ENCODE measurements at regions not wholly inside any gene's neighbourhood (a gene's known extent, or its start where the extent isn't known, plus 50 kb on each side); places are given as distances from the start of the nearest gene placed in this dataset.

DNA sequence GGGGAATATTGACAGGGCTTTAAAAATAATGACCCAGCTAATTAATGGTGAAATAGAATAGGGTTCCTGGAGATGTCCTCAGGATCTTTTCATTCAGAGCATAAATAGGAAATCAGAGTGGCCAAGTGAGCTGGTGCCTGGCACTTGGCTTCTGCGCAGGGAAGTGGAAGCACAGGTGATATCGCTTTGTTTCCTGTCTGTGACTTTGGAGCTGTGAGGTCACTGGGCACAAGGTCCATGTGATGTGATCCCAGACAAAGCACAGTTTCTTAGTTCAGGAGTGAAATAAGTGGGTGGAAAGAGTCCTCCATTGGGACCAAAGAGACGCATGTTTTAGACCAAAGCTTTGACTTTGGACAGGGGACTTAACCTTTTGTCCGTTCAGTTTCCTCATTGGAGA, 338.3 kb downstream of the CYRIA start:
- DNase-seq, result no peak

DNA sequence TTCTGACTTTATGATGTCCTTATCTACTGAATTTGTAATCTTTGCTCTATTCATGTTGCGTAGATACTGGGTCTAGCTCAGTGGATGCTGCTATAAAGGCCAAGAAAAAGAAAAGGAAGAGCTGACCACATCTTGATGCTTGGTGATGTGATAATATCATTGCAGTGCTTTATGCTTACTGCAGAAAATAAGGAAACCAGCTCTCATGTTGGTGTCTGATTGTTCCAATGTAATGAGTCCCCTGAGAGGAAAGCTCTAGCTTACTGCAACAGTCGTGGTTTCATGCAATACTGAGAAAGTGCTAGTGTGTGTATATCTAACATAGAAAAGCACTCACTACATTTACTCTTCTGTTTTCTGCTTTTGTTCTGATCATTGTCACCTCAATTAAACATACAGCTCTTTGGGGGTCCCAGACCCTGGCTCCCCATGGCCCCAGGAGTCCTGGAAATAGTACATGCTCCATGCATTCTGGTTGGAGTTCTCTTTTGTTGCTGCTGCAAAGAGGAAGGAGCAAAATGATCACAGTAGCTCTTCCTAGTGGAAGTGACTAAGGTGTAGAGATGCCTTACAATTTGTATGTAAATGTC, 338.8 kb downstream of the CYRIA start:
- no peak for DNase-seq

GRCh38 chr2:16325976-16326510, 339.6 kb downstream of the CYRIA start:
- no peak for DNase-seq

DNA sequence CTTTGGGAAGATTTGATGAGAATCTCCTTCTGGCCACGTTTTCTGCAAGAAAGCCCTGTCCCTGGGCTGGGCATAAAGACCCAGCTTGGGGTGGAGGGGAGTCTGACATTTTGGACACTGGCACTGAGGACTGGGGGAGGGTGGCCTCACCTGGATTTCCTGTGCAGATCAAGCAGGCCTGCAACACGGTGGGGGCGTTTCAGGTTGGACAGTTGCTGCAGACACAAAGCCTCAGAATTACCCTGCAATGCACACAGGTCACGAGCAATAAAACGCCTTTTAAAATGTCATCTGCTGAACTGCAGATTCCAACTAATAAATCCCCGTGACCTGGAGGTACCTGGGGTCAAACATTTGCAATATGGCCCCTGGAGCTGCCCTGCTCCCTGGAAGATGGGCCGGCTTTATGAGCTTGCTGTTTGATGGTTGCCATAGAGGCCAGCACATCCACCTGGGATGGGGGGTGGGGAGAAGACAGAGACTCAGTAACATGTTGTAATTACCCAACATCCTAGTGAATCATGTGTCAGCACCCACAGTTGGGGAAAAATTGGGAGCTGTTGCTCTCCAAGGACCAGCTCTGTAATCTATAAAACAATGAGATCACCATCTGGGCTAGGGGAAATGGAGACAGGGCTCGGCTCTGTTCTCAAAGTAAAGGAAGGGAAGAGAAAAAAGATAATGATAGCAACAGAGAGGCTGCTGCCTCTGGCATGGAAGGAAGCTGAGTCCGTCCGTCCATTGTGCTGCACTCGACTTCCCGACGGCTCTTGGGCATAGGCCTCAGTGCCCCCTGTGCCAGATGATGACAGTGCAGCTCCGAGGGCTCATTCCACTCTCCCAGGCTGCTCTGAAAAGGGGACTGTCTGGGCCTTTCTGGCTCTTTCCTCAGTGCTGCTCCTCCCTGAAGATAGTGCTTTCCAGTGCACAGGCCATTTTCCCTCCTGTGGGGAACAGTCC, 340.3 kb downstream of the CYRIA start:
- no peak for DNase-seq

DNA sequence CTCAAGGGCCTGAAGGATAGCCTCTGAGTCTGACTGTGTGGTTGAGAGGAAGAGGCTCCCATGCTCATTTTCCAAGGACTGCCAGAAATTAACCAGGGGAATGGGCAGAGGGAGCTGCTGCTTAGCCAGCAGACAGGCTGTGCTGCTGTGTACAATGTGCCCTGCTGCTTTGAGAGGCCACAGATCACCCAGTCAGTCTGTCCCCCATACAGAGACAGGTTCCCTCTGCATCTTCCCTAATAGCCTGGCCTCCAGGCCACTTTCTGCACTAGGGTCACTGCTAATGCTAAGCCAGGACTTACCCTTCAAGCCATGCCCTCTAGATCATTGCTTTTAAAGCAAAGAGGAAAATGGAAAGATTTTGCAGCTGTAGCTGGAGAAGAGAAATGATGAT, 341.1 kb downstream of the CYRIA start:
- DNase-seq, result no peak

- DNase-seq, result no peak
Observed at GRCh38 chr2:16323551-16324543, 341.8 kb downstream of the CYRIA start.

DNA sequence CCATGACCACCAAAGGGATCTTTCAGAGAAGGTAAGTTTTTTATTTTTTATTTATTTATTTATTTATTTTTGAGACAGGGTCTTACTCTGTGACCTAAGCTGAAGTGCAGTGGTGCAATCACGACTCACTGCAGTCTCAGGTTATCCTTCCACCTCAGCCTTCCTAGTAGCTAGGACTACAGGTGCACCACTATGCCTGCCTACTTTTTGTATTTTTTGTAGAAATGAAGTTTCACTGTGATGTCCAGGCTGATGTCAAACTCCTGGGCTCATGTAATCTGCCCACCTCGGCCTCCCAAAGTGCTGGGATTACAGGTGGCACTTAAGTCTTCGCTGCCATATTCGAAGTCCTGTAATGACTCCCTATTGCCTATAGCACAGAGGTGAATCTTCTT, 342.5 kb downstream of the CYRIA start:
- DNase-seq, result no peak

DNA sequence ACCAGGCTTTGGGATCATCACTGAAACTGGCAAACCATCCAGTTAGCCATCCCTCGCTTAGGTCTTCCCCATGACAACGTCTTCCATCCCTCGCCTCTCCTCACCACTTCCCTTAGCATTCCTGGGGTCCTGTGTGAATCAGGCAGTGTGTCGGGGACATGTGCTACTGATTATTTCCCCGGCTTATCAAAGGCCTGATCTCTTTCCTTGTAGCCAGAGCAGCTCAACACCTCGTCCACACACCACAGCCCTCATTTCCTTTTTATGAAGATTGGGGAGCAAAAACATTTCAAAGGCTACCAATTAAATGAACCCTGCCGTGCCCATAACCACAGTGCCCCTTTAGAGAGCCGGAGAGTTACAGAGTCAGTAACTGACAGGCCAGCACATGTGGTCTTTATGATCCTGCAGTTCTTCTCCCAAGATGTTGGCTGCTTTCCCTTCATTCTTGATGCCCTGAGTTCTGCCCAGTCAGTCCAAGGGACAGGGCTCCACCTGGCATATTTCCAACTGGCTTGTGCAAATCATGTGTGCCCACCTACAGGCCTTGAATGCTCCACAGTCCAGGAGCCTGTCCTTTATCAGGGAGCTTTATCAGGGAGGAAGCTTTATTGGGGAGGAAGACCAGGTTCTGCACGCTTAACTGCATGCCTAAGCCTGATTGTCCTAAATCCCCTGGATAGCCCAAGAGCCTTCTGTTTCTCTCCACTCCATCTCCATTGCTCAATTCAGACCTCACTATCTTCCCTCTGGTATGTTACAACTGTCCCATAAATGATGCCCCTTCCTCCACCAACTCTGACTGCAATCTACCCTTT, 343.1 kb downstream of the CYRIA start:
- no peak for DNase-seq

GRCh38 chr2:16321872-16322271, 343.8 kb downstream of the CYRIA start:
- DNase-seq, result no peak

DNA sequence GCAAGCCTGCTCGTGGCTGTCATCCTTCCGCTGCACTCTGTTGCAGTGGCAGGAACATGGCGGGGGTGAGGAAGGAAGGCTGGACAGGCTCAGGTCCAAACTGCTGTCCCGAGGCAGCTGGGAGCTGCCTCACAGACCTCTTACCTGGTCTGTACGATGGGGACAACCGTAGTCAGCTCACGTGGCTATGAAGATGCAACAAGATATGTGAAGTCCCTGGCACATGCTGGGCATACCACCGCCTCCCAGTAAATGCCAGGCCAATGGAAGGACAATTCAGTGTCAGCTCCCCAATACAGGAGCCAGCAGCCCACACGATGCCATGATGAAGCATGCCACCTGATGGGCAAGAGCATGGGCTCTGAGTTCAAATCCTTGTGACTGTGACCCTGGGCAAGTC, 344.4 kb downstream of the CYRIA start:
- no peak for DNase-seq

DNA sequence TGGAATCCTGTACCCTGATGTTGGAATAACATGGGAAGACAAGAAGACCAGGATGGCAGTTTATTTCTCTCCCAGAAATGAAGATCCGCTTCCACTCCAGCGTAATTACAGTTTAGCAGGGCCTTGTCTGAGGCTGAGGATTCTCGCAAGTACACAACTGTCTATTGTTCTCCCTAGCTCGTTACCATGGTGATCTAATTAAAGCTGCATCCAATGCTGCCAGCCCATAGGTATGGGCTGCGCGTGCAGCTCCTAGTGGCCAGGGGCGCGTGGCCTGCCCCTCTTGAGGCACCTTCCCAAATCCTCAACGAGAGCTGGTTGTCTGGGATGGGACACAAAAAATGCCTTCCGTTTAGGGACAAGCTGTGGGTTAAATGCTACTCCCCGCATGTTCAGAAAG, 344.9 kb downstream of the CYRIA start:
- no peak for DNase-seq

DNA sequence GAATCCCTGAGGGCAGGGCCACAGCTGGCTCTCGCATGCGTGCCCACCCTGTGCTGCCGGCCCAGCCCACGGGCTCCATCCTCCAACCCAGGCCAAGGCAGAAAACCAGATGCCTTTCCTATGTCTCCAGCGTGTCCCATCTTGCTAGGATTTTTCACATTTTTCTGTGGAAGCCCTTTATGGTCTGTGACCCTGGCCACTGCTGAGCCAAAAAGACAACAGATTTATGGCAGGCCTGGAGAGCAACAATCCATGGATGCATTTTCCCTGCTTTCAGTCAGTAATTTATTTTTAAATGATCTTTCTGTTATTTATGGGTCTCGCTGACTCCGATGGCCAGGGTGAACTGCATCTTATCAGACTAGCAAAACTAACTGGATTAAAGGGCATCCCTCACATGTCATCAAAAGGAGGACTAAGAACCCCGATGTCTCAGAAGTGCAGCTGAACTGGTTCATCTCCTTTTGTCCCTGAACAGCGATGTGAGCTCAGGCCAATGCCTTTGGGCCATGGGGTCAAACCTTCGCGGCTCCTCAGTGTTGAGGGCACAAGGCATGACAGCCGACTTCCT, 346.0 kb downstream of the CYRIA start:
- no peak for DNase-seq

DNA sequence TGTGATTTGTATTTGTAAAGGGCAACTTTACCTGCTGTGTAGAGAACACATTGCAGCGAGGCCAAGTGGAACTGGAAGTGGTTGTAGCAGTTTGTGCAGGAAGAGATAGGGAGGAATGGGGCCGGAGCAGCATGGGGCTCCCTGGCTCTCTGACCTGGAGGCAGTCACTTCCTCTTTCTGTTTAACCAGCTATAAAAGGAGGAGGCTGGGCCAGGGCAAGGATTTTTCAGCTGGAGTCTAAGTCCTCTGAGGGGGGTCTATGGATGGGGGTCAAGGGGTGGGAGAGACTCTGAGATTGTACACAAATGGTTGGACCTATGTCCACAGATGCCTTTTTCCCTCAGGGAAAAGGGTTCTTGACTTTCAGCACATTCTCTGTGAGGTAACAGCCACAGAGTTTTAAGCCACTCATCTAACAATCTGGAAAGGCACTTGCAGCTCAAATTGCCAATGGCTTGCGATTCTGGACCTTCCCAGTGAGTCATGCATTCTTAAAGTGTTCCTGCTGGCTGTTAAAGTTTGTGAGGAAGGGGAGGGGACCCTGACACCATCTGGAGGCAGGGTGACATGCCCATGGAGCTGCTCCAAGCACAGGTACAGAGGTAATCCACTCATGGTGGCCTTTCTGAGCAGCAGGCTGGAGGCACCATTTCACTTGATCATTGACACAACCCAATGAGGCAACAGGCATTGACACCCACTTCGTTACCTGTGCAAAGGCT, 347.0 kb downstream of the CYRIA start:
- DNase-seq, result no peak

DNA sequence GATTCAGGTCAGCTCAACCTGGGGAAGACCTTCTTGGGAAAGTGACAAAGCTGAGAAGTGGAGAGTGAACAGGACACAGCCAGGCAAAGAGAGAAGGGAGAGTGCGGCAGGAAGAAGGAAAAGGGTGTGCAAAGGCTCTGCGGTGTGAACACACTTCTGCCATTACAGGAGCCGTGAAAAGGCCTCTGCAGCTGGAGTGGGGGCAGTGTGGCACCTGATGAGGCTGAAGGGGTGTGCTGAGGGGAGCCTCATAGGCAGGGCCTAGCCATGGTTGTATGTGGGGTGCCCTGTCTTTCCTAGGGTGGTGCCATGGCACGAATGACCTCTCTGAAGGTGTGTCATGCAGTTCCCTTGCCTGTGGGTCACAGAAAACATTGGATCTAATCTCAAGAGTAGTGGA, 347.6 kb downstream of the CYRIA start:
- DNase-seq, result no peak

GRCh38 chr2:16317211-16317830, 348.3 kb downstream of the CYRIA start:
- DNase-seq, result no peak

DNA sequence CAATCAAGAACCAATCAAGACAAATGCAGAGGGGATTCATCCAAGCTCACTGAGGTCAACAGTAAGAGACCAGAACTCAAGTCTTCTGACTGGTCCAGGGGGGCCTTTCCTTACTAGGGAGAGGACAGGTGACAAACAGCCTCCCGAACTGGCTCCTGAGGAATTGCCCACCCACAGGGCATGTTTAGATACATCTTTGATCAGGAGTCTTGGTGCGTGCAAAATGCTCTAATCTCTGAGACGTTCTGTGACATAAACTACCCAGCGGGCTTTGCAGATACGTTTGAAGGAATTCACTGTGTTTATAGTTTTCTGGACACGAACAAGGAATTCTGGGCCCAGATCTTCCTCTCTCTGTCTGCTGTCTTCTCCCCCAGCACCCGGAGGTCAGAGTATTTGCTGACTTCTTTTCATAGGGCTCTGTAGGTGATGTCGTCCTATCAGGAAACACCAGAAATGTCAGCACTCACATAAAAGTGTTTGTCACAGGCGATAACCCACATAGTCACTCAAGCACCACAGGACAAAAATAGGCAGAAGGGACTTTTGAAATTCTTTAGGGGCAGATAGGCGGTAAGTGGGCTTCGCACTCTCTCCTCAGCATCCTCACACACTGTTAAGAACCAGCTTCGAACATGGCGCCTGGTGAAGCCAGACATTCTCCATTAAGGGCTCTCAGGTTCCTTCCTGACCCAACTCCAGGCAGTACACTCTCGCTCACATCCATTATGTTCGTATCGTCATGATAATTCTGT, 349.0 kb downstream of the CYRIA start:
- no peak for DNase-seq

DNA sequence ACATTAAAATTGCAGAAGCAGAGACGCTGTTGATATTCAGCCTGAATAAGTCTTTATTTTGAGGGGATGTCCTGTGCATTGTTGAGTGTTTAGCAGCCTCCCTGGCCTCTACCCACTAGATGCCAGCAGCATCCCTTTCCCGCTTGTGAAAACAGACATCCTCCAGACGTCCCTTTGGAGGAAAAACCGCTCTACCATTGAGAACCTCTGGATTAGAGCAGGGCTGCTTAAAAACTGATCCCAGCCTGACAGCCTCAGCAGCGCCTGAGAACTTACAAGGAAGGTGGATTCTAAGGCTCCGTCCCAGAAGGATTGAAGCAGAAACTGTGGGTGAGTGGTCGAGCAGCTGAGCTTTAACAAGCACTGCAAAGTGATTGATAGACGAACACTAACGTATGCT, 349.7 kb downstream of the CYRIA start:
- no peak for DNase-seq

- DNase-seq, result no peak
Observed at GRCh38 chr2:16315458-16315835, 350.2 kb downstream of the CYRIA start.

- DNase-seq, result no peak
Observed at GRCh38 chr2:16314691-16315457, 350.8 kb downstream of the CYRIA start.
